HCT116 (cell line): ENCODE measurements at regions not wholly inside any gene's neighbourhood (a gene's known extent, or its start where the extent isn't known, plus 50 kb on each side); places are given as distances from the start of the nearest gene placed in this dataset.

Experiments
- ATAC-seq: fragments of 200-7000 bp; cut with Tn5 transposase; 2 replicates; pipeline ENCODE4 v1.9.1; 2020; ENCODE audit warnings: mild to moderate bottlenecking, moderate library complexity
- BruUV-seq: library from RNA; stranded (reverse); fragments of 400-500 nt; replicated peaks from 2 replicates; lab custom pipeline; 2021; lab: Mats Ljungman, UMichigan
- CTCF ChIA-PET: fragments of 300-600 bp; sonication (Branson Sonifier 250); formaldehyde crosslinking; loops from one replicate; lab custom pipeline; 2021; ENCODE audit warnings: antibody characterized with exemption; lab: Charles Lee
- POLR2A ChIA-PET: fragments of 300-600, 350-600 bp; sonication (Branson Sonifier 250); formaldehyde crosslinking; loops from one replicate; lab custom pipeline; 2021; ENCODE audit warnings: antibody characterized with exemption; lab: Charles Lee
- RAD21 ChIA-PET, 2 experiments: fragments of 300-600 bp; sonication (Branson Sonifier 250); formaldehyde crosslinking; loops; one replicate each; lab custom pipeline; 2023; ENCODE audit warnings: low total read pairs in 2 of 2; ENCODE audit not compliant: uncharacterized antibody in 2 of 2, unreplicated experiment in 2 of 2, low non-redundant PET in 1 of 2; lab: Charles Lee
- DNase-seq: peaks from one replicate; pipeline ENCODE4 v3.0.0-alpha.2; 2010; ENCODE audit warnings: low read depth, low spot score
- H2AFZ ChIP-seq: fragments of 200-600 bp; shearing (Covaris generic), sonication (generic); 2 replicates; pipeline ENCODE4 v1.6.1; 2017; ENCODE audit warnings: low read depth, mixed run types, mixed read lengths, antibody characterized with exemption, low read length; ENCODE audit not compliant: poor library complexity, severe bottlenecking
- H3K27ac ChIP-seq: 2 replicates; pipeline ENCODE4 v1.5.1; 2012; ENCODE audit warnings: low read depth, low read length
- H3K27me3 ChIP-seq: fragments of 200-600 bp; sonication (generic); 2 replicates; pipeline ENCODE4 v1.6.1; 2016; ENCODE audit warnings: mixed run types, low read length, mixed read lengths; ENCODE audit not compliant: insufficient read depth
- H3K36me3 ChIP-seq, 2 experiments: fragments of 200-500 bp in 1 of 2; fragments of 200-600 bp in 1 of 2; sonication (Bioruptor generic) in 1 of 2; sonication (generic) in 1 of 2; 2 replicates each; pipeline versions ENCODE4 v1.5.1 to v1.6.1; 2014 to 2016; ENCODE audit warnings: low read length in 2 of 2, inconsistent platforms in 1 of 2, mixed read lengths in 1 of 2, mixed run types in 1 of 2; ENCODE audit not compliant: insufficient read depth in 2 of 2, control insufficient read depth in 1 of 2
- H3K4me1 ChIP-seq, 2 experiments: fragments of 200-600 bp in 1 of 2; sonication (generic) in 1 of 2; 2 replicates each; pipeline versions ENCODE4 v1.5.1 to v1.6.1; 2012 to 2017; ENCODE audit warnings: low read length in 2 of 2, inconsistent platforms in 1 of 2, mild to moderate bottlenecking in 1 of 2, mixed read lengths in 1 of 2, mixed run types in 1 of 2, moderate library complexity in 1 of 2; ENCODE audit not compliant: insufficient read depth in 2 of 2, control insufficient read depth in 1 of 2
- H3K4me2 ChIP-seq: fragments of 200-600 bp; sonication (generic); 2 replicates; pipeline ENCODE4 v1.6.1; 2017; ENCODE audit warnings: mixed run types, low read length, mixed read lengths
- H3K4me3 ChIP-seq, 2 experiments: fragments of 200-600 bp in 1 of 2; sonication (generic) in 1 of 2; replicated peaks in 1 of 2; 2 replicates each; pipeline ENCODE4 v1.5.1; 2011 to 2016; ENCODE audit warnings: low read length in 2 of 2, control low read depth in 1 of 2, low read depth in 1 of 2, mild to moderate bottlenecking in 1 of 2, mixed read lengths in 1 of 2, mixed run types in 1 of 2
- H3K79me2 ChIP-seq: fragments of 200-600 bp; sonication (generic); 2 replicates; pipeline ENCODE4 v1.6.1; 2017; ENCODE audit warnings: mild to moderate bottlenecking, mixed run types, low read length, moderate library complexity, mixed read lengths; ENCODE audit not compliant: insufficient read depth
- H3K9ac ChIP-seq: fragments of 200-600 bp; sonication (generic); 2 replicates; pipeline ENCODE4 v1.6.1; 2016; ENCODE audit warnings: low read length, mixed read lengths
- H3K9me2 ChIP-seq: fragments of 200-600 bp; sonication (generic), shearing (Covaris generic); 2 replicates; pipeline ENCODE4 v1.6.1; 2017; ENCODE audit warnings: mixed run types, mild to moderate bottlenecking, moderate library complexity; ENCODE audit not compliant: insufficient read depth
- H3K9me3 ChIP-seq, 2 experiments: fragments of 200-500 bp in 1 of 2; fragments of 200-600 bp in 1 of 2; sonication (Bioruptor generic) in 1 of 2; sonication (generic) in 1 of 2; 2 replicates each; pipeline ENCODE4 v1.6.1; 2014 to 2017; ENCODE audit warnings: low read length in 2 of 2, mixed read lengths in 2 of 2, inconsistent platforms in 1 of 2, low read depth in 1 of 2, mild to moderate bottlenecking in 1 of 2, mixed run types in 1 of 2, moderate library complexity in 1 of 2; ENCODE audit not compliant: control insufficient read depth in 1 of 2, insufficient read depth in 1 of 2
- H4K20me1 ChIP-seq: fragments of 200-600 bp; sonication (generic), shearing (Covaris generic); 2 replicates; pipeline ENCODE4 v1.6.1; 2017; ENCODE audit warnings: mixed run types, mild to moderate bottlenecking, moderate library complexity; ENCODE audit not compliant: insufficient read depth
- CEBPB ChIP-seq: IDR thresholded peaks from 2 replicates; pipeline ENCODE4 v1.6.1; 2012; ENCODE audit warnings: low read depth
- CTCF ChIP-seq, 3 experiments: fragments of 200-600 bp in 1 of 3; sonication (generic) in 1 of 3; IDR thresholded peaks in 2 of 3; conservative IDR thresholded peaks in 1 of 3; 2 replicates each; pipeline ENCODE4 v1.5.1; 2012 to 2017; ENCODE audit warnings: low read depth in 2 of 3, low read length in 2 of 3, antibody characterized with exemption in 1 of 3, borderline replicate concordance in 1 of 3, control low read depth in 1 of 3, mild to moderate bottlenecking in 1 of 3, mixed read lengths in 1 of 3, mixed run types in 1 of 3, moderate library complexity in 1 of 3; ENCODE audit not compliant: insufficient read depth in 1 of 3
- EGR1 ChIP-seq: IDR thresholded peaks from 2 replicates; pipeline ENCODE4 v1.6.1; 2012; ENCODE audit warnings: low read depth
- ELF1 ChIP-seq: IDR thresholded peaks from 2 replicates; pipeline ENCODE4 v1.6.1; 2012; ENCODE audit warnings: low read depth, borderline replicate concordance
- JUND ChIP-seq: IDR thresholded peaks from 2 replicates; pipeline ENCODE4 v1.6.1; 2012
- MAX ChIP-seq: IDR thresholded peaks from 2 replicates; pipeline ENCODE4 v1.6.1; 2012
- POLR2AphosphoS5 ChIP-seq: IDR thresholded peaks from 2 replicates; pipeline ENCODE4 v1.6.1; 2011; ENCODE audit warnings: mild to moderate bottlenecking, low read depth, low read length, moderate library complexity
- RAD21 ChIP-seq: IDR thresholded peaks from 2 replicates; pipeline ENCODE4 v1.6.1; 2012; ENCODE audit warnings: low read depth, mild to moderate bottlenecking
- SIN3A ChIP-seq: IDR thresholded peaks from 2 replicates; pipeline ENCODE4 v1.6.1; 2012; ENCODE audit warnings: low read depth
- SP1 ChIP-seq: IDR thresholded peaks from 2 replicates; pipeline ENCODE4 v1.6.1; 2012; ENCODE audit warnings: low read depth
- SRF ChIP-seq: IDR thresholded peaks from 2 replicates; pipeline ENCODE4 v1.6.1; 2012; ENCODE audit warnings: low read depth
- TCF7L2 ChIP-seq: IDR thresholded peaks from 2 replicates; pipeline ENCODE4 v1.7.0; 2011; ENCODE audit warnings: borderline replicate concordance, inconsistent platforms; ENCODE audit not compliant: insufficient read depth, insufficient read length; ENCODE audit errors: extremely low read depth
- ZBTB33 ChIP-seq: IDR thresholded peaks from 2 replicates; pipeline ENCODE4 v1.6.1; 2011; ENCODE audit warnings: mild to moderate bottlenecking, low read length, moderate library complexity; ENCODE audit not compliant: insufficient replicate concordance; ENCODE audit errors: extremely low read depth
- ZFX ChIP-seq: fragments of 450-650 bp; IDR thresholded peaks from 2 replicates; pipeline ENCODE4 v1.6.1; 2017
- intact Hi-C: fragments of 100-400 bp; cut with micrococcal nuclease; formaldehyde crosslinking; loops from 2 replicates; pipeline ENCODE4 v1.10.0; 2022

- TF ChIP-seq ZBTB33: no peak
- no peak for TF ChIP-seq ZFX
- TF ChIP-seq EGR1: no peak
- no peak for TF ChIP-seq TCF7L2
- TF ChIP-seq CEBPB: no peak
- no peak for TF ChIP-seq CTCF (IDR thresholded peaks at IDR 0.05 in 2 of 3, conservative IDR thresholded peaks at IDR 0.05 in 1 of 3; ENCODE audit: borderline replicate concordance in 1 of 3, insufficient read depth in 1 of 3, low read depth in 2 of 3, low read length in 2 of 3)
- no peak for TF ChIP-seq SRF
- no peak for TF ChIP-seq SP1
- no peak for TF ChIP-seq SIN3A
Observed at GRCh38 chr9:88891040-88891439, 100.2 kb upstream of the S1PR3 start (continued).

GRCh38 chr9:88892724-88893123, 98.5 kb upstream of the S1PR3 start:
- TF ChIP-seq JUND (no peak), ELF1 (no peak), ZFX (no peak), SIN3A (no peak), ZBTB33 (no peak), RAD21 (no peak), EGR1 (no peak), MAX (no peak), POLR2AphosphoS5 (no peak)
- no peaks in the 10 kb centered on the region for H3K79me2 ChIP-seq
- ChIA-PET CTCF (no interaction called here), RAD21 (no interaction called here), POLR2A (no interaction called here)
- H3K4me1 ChIP-seq: no peaks in the 10 kb centered on the region
- DNase-seq (no peak), ATAC-seq (no peak)
- 0 out of 2 replicates have a peak, but pooled peaks cover 5% of the 10 kb centered on the region for H3K27me3 ChIP-seq
- H3K27ac ChIP-seq: no peak overlapping the region
- intact Hi-C loops: no loop called here
- H3K9ac ChIP-seq: no peak overlapping the region
- no TSS peak for BruUV-seq
- no peaks in the 10 kb centered on the region for H3K9me2 ChIP-seq
- H2AFZ ChIP-seq: no peak overlapping the region
- H3K36me3 ChIP-seq: no peaks in the 10 kb centered on the region
- H3K9me3 ChIP-seq: no peaks in the 10 kb centered on the region
- no peaks in the 10 kb centered on the region for H4K20me1 ChIP-seq
- H3K4me2 ChIP-seq: no peak overlapping the region
- no peak overlapping the region for H3K4me3 ChIP-seq
